Breast epithelium (tissue), 4 donors: ENCODE measurements at regions not wholly inside any gene's neighbourhood (a gene's known extent, or its start where the extent isn't known, plus 50 kb on each side); places are given as distances from the start of the nearest gene placed in this dataset.

Experiments
- DNase-seq, 2 donors: peaks; one replicate each; pipeline ENCODE4 v3.0.0-alpha.2; 2019; ENCODE audit warnings: low spot score in 2 of 2
- H3K27ac ChIP-seq, 2 donors: fragments of 200-600 bp; sonication (generic) in 1 of 2; one replicate each; pipeline ENCODE4 v1.5.1; 2016 to 2019; ENCODE audit warnings: mild to moderate bottlenecking in 1 of 2
- H3K27me3 ChIP-seq, 2 donors: fragments of 200-600 bp; sonication (generic) in 1 of 2; one replicate each; pipeline versions ENCODE4 v1.5.1 to v1.6.0; 2017 to 2019; ENCODE audit warnings: control low read depth in 1 of 2, mild to moderate bottlenecking in 1 of 2
- H3K36me3 ChIP-seq: fragments of 200-600 bp; one replicate; pipeline ENCODE4 v1.5.1; 2019
- H3K4me1 ChIP-seq, 2 donors: fragments of 200-600 bp; sonication (generic); one replicate each; pipeline ENCODE4 v1.5.1; 2016 to 2019; ENCODE audit warnings: control low read depth in 1 of 2
- H3K4me3 ChIP-seq, 3 donors: fragments of 200-600 bp; sonication (generic); 1 replicate in 2 of 3; 2 replicates in 1 of 3; pipeline ENCODE4 v1.5.1; 2016 to 2019; ENCODE audit warnings: mild to moderate bottlenecking in 3 of 3, moderate library complexity in 2 of 3
- H3K9me3 ChIP-seq, 2 donors: fragments of 200-600 bp; sonication (generic) in 1 of 2; one replicate each; pipeline ENCODE4 v1.5.1; 2016 to 2019; ENCODE audit warnings: control low read depth in 1 of 2
- POLR2A ChIP-seq: fragments of 450-650 bp; IDR thresholded peaks from one replicate; pipeline ENCODE4 v1.6.1; 2016; ENCODE audit warnings: antibody characterized with exemption, mild to moderate bottlenecking, moderate library complexity
- POLR2AphosphoS5 ChIP-seq, 3 donors: sonication (generic); formaldehyde crosslinking; IDR thresholded peaks; one replicate each; pipeline ENCODE4 v1.6.1; 2017; ENCODE audit warnings: antibody characterized with exemption in 3 of 3
- intact Hi-C: fragments of 100-400 bp; cut with DNase I; formaldehyde crosslinking; loops from one replicate; pipeline ENCODE4 v1.15.1; 2023; ENCODE audit warnings: low total_unique reads
- TF ChIP-seq, protein P1 (sequence below), 3 donors: fragments of 450-650 bp; IDR thresholded peaks; one replicate each; pipeline ENCODE4 v1.5.1; 2016 to 2017; ENCODE audit warnings: antibody characterized with exemption in 3 of 3, mild to moderate bottlenecking in 3 of 3, moderate library complexity in 3 of 3

DNA sequence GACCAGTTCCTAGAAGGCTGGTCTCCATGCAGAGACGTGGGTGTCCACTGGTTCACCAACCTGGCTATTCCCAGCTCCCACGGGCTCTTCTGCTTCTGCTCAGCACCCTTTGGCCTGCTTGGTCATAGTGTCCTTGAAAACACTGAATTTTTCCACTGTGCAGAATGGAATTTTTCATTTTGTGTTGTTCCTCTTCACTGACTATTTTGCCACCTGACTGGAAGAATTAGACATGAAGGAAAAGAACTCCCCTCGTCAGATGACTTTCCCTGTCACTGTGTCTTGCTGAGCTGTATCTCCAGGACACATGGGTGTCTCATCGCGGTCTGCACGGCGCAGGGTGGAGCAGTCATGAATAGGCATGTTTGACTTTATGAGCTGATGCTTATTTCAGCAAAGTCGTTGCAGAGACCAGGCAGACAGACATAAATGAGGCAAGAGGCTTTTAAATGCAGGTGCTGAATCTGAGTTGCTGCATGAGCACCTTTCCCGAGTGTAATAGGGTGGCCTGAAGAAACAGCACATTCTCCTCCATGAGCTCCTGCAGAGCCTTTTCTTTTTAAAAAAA, 50.2 kb upstream of the SEMA4D start:
- DNase-seq, result no peak
- H3K4me1 ChIP-seq, result no peaks in the 10 kb centered on the region
- no peaks in the 10 kb centered on the region for H3K36me3 ChIP-seq
- H3K27ac ChIP-seq, result no peak overlapping the region
- intact Hi-C loops, result no loop called here
- peaks cover 3 to 12% of the 10 kb centered on the region in 2 donors for H3K9me3 ChIP-seq
- no peaks in the 10 kb centered on the region for H3K27me3 ChIP-seq
- TF ChIP-seq, protein P1, sequence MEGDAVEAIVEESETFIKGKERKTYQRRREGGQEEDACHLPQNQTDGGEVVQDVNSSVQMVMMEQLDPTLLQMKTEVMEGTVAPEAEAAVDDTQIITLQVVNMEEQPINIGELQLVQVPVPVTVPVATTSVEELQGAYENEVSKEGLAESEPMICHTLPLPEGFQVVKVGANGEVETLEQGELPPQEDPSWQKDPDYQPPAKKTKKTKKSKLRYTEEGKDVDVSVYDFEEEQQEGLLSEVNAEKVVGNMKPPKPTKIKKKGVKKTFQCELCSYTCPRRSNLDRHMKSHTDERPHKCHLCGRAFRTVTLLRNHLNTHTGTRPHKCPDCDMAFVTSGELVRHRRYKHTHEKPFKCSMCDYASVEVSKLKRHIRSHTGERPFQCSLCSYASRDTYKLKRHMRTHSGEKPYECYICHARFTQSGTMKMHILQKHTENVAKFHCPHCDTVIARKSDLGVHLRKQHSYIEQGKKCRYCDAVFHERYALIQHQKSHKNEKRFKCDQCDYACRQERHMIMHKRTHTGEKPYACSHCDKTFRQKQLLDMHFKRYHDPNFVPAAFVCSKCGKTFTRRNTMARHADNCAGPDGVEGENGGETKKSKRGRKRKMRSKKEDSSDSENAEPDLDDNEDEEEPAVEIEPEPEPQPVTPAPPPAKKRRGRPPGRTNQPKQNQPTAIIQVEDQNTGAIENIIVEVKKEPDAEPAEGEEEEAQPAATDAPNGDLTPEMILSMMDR (IDR thresholded peaks at IDR 0.05), result no peak
- TF ChIP-seq POLR2AphosphoS5 (IDR thresholded peaks at IDR 0.05) (no peak), POLR2A (no peak)
- H3K4me3 ChIP-seq, result no peak overlapping the region
